Activated T-cell treated with anti-CD3 and anti-CD28 coated beads, Interleukin-2, amount 50 U/mL, for 72 hours (primary cell): ENCODE measurements at regions not wholly inside any gene's neighbourhood (a gene's known extent, or its start where the extent isn't known, plus 50 kb on each side); places are given as distances from the start of the nearest gene placed in this dataset.

ENCODE experiments used
- ATAC-seq, 2 donors: fragments of 150-1000 bp; cut with Tn5 transposase; replicated peaks in 1 of 2; 2 replicates each; pipeline ENCODE4 v1.10.0; 2021; ENCODE audit warnings: moderate library complexity in 2 of 2, mild to moderate bottlenecking in 1 of 2
- DNase-seq, 2 donors: peaks; one replicate each; pipeline ENCODE4 v3.0.0; 2021 to 2022; ENCODE audit warnings: mixed read lengths in 1 of 2
- H3K27ac Mint-ChIP-seq: one replicate; pipeline ENCODE4 v1.8.0; 2022; ENCODE audit warnings: mild to moderate bottlenecking, moderate library complexity, mixed read lengths
- H3K27me3 Mint-ChIP-seq: one replicate; pipeline ENCODE4 v1.8.0; 2022; ENCODE audit warnings: low read depth, mixed read lengths
- H3K36me3 Mint-ChIP-seq, 2 donors: one replicate each; pipeline ENCODE4 v1.8.0; 2022; ENCODE audit warnings: mixed read lengths in 2 of 2, mild to moderate bottlenecking in 1 of 2; ENCODE audit not compliant: insufficient read depth in 2 of 2
- H3K4me1 Mint-ChIP-seq: one replicate; pipeline ENCODE4 v1.8.0; 2022; ENCODE audit warnings: low read depth, mixed read lengths
- H3K4me3 Mint-ChIP-seq, 2 donors: one replicate each; pipeline ENCODE4 v1.8.0; 2022; ENCODE audit warnings: mild to moderate bottlenecking in 2 of 2, mixed read lengths in 2 of 2, moderate library complexity in 2 of 2
- H3K9me3 Mint-ChIP-seq, 2 donors: one replicate each; pipeline ENCODE4 v1.8.0; 2022; ENCODE audit warnings: mixed read lengths in 2 of 2

- Mint-ChIP-seq H3K27me3 (no peaks in the 10 kb centered on the region), H3K9me3 (peaks cover 5 to 15% of the 10 kb centered on the region in 2 donors), H3K27ac (no peak overlapping the region), H3K4me3 (no peak overlapping the region), H3K4me1 (no peaks in the 10 kb centered on the region), H3K36me3 (no peaks in the 10 kb centered on the region)
- DNase-seq (no peak), ATAC-seq (no peak)
Observed at GRCh38 chr13:86554066-86554465, 754.8 kb upstream of the SLITRK6 start.

GRCh38 chr13:86559901-86560300 is 760.7 kb upstream of the SLITRK6 start:
- Mint-ChIP-seq H3K9me3 (peaks cover 4% of the 10 kb centered on the region in 2 donors), H3K27ac (no peak overlapping the region), H3K27me3 (no peaks in the 10 kb centered on the region), H3K4me1 (no peaks in the 10 kb centered on the region), H3K36me3 (peaks cover 0 to 2% of the 10 kb centered on the region in 2 donors), H3K4me3 (no peak overlapping the region)
- ATAC-seq (no peak), DNase-seq (no peak)

GRCh38 chr13:86562866-86563265 is 763.6 kb upstream of the SLITRK6 start:
- Mint-ChIP-seq H3K27me3 (no peaks in the 10 kb centered on the region), H3K9me3 (peaks cover 4 to 6% of the 10 kb centered on the region in 2 donors), H3K36me3 (peaks cover 0 to 2% of the 10 kb centered on the region in 2 donors), H3K4me1 (no peaks in the 10 kb centered on the region), H3K27ac (no peak overlapping the region), H3K4me3 (no peak overlapping the region)
- DNase-seq (no peak), ATAC-seq (no peak)

- Mint-ChIP-seq H3K4me3 (no peak overlapping the region), H3K27ac (no peak overlapping the region), H3K4me1 (no peaks in the 10 kb centered on the region), H3K27me3 (no peaks in the 10 kb centered on the region), H3K9me3 (peaks cover 4 to 6% of the 10 kb centered on the region in 2 donors), H3K36me3 (peaks cover 0 to 2% of the 10 kb centered on the region in 2 donors)
- DNase-seq: no peak
- ATAC-seq: no peak
Observed at GRCh38 chr13:86563308-86563707, 764.1 kb upstream of the SLITRK6 start.

GRCh38 chr13:86567119-86567518 is 767.9 kb upstream of the SLITRK6 start:
- no peak overlapping the region for H3K27ac Mint-ChIP-seq
- H3K9me3 Mint-ChIP-seq: peaks cover 2 to 4% of the 10 kb centered on the region in 2 donors
- H3K4me1 Mint-ChIP-seq: no peaks in the 10 kb centered on the region
- no peak overlapping the region for H3K4me3 Mint-ChIP-seq
- H3K36me3 Mint-ChIP-seq: no peaks in the 10 kb centered on the region
- H3K27me3 Mint-ChIP-seq: no peaks in the 10 kb centered on the region
- ATAC-seq: no peak
- DNase-seq: no peak

- Mint-ChIP-seq H3K27ac (no peak overlapping the region), H3K9me3 (peaks cover 2 to 4% of the 10 kb centered on the region in 2 donors), H3K27me3 (no peaks in the 10 kb centered on the region), H3K36me3 (no peaks in the 10 kb centered on the region), H3K4me1 (no peaks in the 10 kb centered on the region), H3K4me3 (no peak overlapping the region)
- ATAC-seq (no peak), DNase-seq (no peak)
Observed at GRCh38 chr13:86569119-86569518, 769.9 kb upstream of the SLITRK6 start.

- Mint-ChIP-seq H3K27ac (no peak overlapping the region), H3K4me3 (no peak overlapping the region), H3K9me3 (peaks cover 2 to 6% of the 10 kb centered on the region in 2 donors), H3K27me3 (no peaks in the 10 kb centered on the region), H3K4me1 (no peaks in the 10 kb centered on the region), H3K36me3 (no peaks in the 10 kb centered on the region)
- no peak for ATAC-seq
- DNase-seq: no peak
Observed at GRCh38 chr13:86569974-86570373, 770.8 kb upstream of the SLITRK6 start.

- H3K9me3 Mint-ChIP-seq: peaks cover 2 to 6% of the 10 kb centered on the region in 2 donors
- H3K36me3 Mint-ChIP-seq: no peaks in the 10 kb centered on the region
Observed at GRCh38 chr13:86572115-86572514, 772.9 kb upstream of the SLITRK6 start.

GRCh38 chr13:86579662-86580061 is 780.4 kb upstream of the SLITRK6 start:
- no peak for ATAC-seq
- no peaks in the 10 kb centered on the region for H3K27me3 Mint-ChIP-seq

More at GRCh38 chr13:86572115-86572514, 772.9 kb upstream of the SLITRK6 start:
- Mint-ChIP-seq H3K4me3 (no peak overlapping the region), H3K27me3 (no peaks in the 10 kb centered on the region), H3K4me1 (no peaks in the 10 kb centered on the region), H3K27ac (no peak overlapping the region)
- DNase-seq (no peak), ATAC-seq (no peak)

GRCh38 chr13:86581706-86582105 is 782.5 kb upstream of the SLITRK6 start:
- Mint-ChIP-seq H3K9me3 (peaks cover 1 to 9% of the 10 kb centered on the region in 2 donors), H3K36me3 (peaks cover 0 to 1% of the 10 kb centered on the region in 2 donors), H3K27me3 (no peaks in the 10 kb centered on the region), H3K4me3 (no peak overlapping the region), H3K27ac (no peak overlapping the region), H3K4me1 (no peaks in the 10 kb centered on the region)
- ATAC-seq (no peak), DNase-seq (no peak)

More at GRCh38 chr13:86579662-86580061, 780.4 kb upstream of the SLITRK6 start:
- H3K36me3 Mint-ChIP-seq: peaks cover 0 to 1% of the 10 kb centered on the region in 2 donors
- H3K27ac Mint-ChIP-seq: no peak overlapping the region
- no peaks in the 10 kb centered on the region for H3K4me1 Mint-ChIP-seq
- no peak for DNase-seq
- H3K4me3 Mint-ChIP-seq: no peak overlapping the region
- peaks cover 1 to 7% of the 10 kb centered on the region in 2 donors for H3K9me3 Mint-ChIP-seq

- H3K27me3 Mint-ChIP-seq: no peaks in the 10 kb centered on the region
- H3K36me3 Mint-ChIP-seq: peaks cover 1 to 2% of the 10 kb centered on the region in 2 donors
- no peak overlapping the region for H3K27ac Mint-ChIP-seq
- H3K4me3 Mint-ChIP-seq: no peak overlapping the region
- DNase-seq (no peak), ATAC-seq (no peak)
- no peaks in the 10 kb centered on the region for H3K4me1 Mint-ChIP-seq
- peaks cover 1 to 11% of the 10 kb centered on the region in 2 donors for H3K9me3 Mint-ChIP-seq
Observed at GRCh38 chr13:86584301-86584700, 785.1 kb upstream of the SLITRK6 start.

- Mint-ChIP-seq H3K36me3 (peaks cover 1 to 2% of the 10 kb centered on the region in 2 donors), H3K27me3 (no peaks in the 10 kb centered on the region), H3K4me1 (no peaks in the 10 kb centered on the region), H3K27ac (no peak overlapping the region), H3K9me3 (peaks cover 1 to 8% of the 10 kb centered on the region in 2 donors), H3K4me3 (no peak overlapping the region)
- ATAC-seq (no peak), DNase-seq (no peak)
Observed at GRCh38 chr13:86585835-86586234, 786.6 kb upstream of the SLITRK6 start.

GRCh38 chr13:86591862-86592261 is 792.6 kb upstream of the SLITRK6 start:
- DNase-seq: no peak
- ATAC-seq: no peak
- no peak overlapping the region for H3K27ac Mint-ChIP-seq
- no peak overlapping the region for H3K4me3 Mint-ChIP-seq
- peaks cover 0 to 5% of the 10 kb centered on the region in 2 donors for H3K36me3 Mint-ChIP-seq
- peaks cover 3 to 17% of the 10 kb centered on the region in 2 donors for H3K9me3 Mint-ChIP-seq
- no peaks in the 10 kb centered on the region for H3K4me1 Mint-ChIP-seq
- H3K27me3 Mint-ChIP-seq: no peaks in the 10 kb centered on the region

GRCh38 chr13:86601351-86601750 is 802.1 kb upstream of the SLITRK6 start:
- Mint-ChIP-seq H3K4me1 (no peaks in the 10 kb centered on the region), H3K36me3 (no peaks in the 10 kb centered on the region), H3K9me3 (peaks cover 5 to 8% of the 10 kb centered on the region in 2 donors), H3K4me3 (no peak overlapping the region), H3K27me3 (no peaks in the 10 kb centered on the region), H3K27ac (no peak overlapping the region)
- DNase-seq (no peak), ATAC-seq (no peak)
